HG03280 (cell line): ENCODE measurements at regions not wholly inside any gene's neighbourhood (a gene's known extent, or its start where the extent isn't known, plus 50 kb on each side); places are given as distances from the start of the nearest gene placed in this dataset.

Experiments
- ATAC-seq: cut with Tn5 transposase; IDR thresholded peaks from one replicate; pipeline ENCODE4 v1.9.1; 2021; ENCODE audit warnings: mild to moderate bottlenecking, moderate library complexity; ENCODE audit not compliant: unreplicated experiment

- ATAC-seq: no peak
Measured at GRCh38 chr3:188940573-188940932, 231.2 kb upstream of the TPRG1 start.

GRCh38 chr3:188941103-188941502 is 230.7 kb upstream of the TPRG1 start:
- no peak for ATAC-seq

GRCh38 chr3:188942191-188942590 is 229.6 kb upstream of the TPRG1 start:
- no peak for ATAC-seq

- no peak for ATAC-seq
Measured at GRCh38 chr3:188943591-188943990, 228.2 kb upstream of the TPRG1 start.

GRCh38 chr3:188944108-188944507 is 227.7 kb upstream of the TPRG1 start:
- no peak for ATAC-seq

GRCh38 chr3:188946351-188947240 is 225.2 kb upstream of the TPRG1 start:
- ATAC-seq: no peak

DNA sequence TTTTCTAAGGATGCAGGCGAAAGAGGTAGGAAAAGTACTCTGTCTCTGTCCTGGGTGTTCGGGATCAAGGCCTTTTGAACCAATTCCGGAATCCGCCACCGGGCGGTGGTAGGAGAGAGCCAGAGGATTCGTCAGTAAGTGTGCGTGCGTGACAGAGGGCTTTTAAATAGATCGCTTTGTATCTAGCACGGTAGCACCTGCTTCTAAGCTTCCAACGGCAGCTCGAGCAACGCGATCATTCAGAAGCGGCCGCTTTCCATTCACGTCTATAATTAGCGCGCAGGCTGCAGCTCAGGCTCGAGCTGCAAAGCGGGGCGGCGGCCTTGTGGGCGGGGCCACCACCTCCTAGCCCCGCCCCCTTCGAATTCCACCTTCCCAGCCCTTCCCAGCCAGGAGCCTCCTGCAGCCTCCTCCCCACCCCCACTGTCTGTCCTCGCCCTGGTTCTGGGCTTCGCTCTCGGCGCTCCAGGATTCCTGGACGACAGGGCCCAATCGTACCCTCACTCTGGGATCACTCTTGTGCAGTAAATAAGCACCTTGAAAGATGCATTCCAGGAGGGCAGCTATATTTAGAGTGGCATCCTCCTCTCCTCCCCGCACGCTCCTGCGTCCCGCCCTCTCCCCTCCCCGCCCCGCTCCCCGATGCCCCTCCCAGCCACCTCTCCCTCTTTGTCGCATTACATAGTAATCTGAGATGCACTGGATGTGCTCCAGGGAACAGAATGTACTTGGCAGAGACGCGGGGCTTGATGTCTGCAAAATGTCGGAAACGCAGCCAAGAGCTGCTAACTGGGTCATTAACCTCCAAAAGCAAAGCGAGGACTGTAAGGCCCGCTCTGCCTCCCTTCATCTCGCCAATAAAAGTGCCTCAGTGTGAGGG is 224.1 kb upstream of the TPRG1 start:
- no peak for ATAC-seq

GRCh38 chr3:188948281-188948996 is 223.3 kb upstream of the TPRG1 start:
- no peak for ATAC-seq

DNA sequence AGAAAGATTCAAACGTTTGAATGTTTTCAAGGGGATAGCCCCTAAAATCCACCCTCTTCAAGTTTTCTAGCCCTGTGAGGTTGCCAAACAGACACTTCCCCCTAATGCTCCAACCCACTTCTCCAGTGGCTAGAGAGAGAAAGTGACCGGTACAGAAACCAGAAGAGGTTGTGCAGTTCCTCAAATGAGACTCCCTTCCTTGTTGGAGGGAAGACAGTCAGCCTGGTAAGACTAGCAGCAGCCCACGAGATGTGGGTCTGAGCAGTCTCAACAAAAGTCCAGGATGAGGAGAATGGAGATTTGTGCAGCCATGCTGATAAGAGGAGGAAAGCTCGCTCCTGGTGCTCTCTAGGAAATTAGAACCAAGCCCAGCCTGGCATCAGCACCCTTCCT is 222.8 kb upstream of the TPRG1 start:
- no peak for ATAC-seq

GRCh38 chr3:188949456-188949855 is 222.3 kb upstream of the TPRG1 start:
- ATAC-seq: no peak

- no peak for ATAC-seq
Measured at GRCh38 chr3:188949996-188950395, 221.8 kb upstream of the TPRG1 start.

- no peak for ATAC-seq
Measured at GRCh38 chr3:188950832-188951489, 220.8 kb upstream of the TPRG1 start.

DNA sequence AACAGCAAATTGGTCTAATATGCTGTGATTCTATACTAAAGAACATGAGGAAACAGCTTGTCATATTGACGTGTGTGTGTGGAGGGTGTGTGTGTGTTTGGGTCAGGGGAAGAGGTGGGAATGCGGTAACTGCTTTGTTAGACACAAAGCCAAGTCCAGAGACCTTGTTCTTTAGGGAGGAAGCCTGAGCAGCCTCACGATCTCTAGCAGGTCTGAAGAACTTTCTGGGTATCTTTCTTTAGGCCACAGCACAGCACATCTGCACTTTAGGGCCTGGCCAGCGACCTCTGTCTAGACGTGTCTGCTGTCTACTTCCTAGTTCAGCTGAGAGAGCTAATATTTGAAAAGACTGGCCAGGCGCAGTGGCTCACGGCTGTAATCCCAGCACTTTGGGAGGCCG is 220.0 kb upstream of the TPRG1 start:
- ATAC-seq: no peak

GRCh38 chr3:188954590-188955208 is 217.1 kb upstream of the TPRG1 start:
- peak; percentile 60 for ATAC-seq

DNA sequence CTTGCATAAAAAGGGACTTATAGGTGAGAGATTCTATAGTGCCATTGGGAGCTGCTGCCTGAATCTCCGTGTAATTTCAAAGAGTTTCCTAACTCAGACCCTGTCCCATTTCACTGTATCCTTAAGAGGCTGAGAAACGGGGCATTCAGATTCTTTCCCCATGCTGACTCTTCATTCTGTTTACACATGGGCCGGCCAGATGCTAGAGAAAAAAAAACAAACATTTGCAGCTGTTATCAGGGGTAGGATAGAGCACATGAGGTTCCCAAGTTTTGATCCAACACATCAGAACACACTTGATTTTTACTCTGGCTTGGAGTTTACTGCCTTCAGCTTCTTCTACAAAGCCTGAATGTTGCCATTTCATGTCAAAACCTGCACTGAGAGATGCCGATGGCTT is 215.9 kb upstream of the TPRG1 start:
- no peak for ATAC-seq

DNA sequence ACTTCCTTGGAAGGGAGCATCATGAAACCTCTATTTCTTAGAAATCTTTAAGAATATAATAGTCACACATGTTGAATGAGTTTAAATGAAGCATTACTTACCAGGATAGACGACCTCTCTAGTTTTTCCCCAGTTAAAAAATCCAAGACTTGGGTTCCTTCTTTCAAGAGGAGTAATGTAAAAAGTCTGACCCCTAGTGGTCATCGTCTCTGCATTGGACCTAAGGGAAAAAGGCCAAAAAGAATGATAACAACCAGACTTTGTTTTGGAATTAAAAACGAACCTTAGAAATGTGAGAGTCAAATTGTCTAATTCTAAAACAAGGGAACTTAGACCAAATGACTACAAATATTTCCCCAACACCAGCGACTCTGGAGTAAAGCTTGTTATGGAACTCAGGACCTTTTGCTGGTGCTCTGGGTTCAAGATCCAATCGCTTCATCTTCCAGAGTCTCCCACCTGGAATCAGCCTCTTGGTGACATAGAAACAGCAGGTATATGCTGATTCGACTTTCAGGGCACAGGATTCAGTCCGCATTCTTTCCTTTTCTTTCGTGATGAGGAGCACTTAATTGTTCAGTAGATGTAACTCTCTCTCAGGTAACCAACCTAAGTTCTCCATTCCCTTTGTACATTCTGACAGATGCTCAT is 214.8 kb upstream of the TPRG1 start:
- ATAC-seq: no peak

- ATAC-seq: no peak
Measured at GRCh38 chr3:188959013-188959412, 212.8 kb upstream of the TPRG1 start.

GRCh38 chr3:188962253-188963247 is 209.2 kb upstream of the TPRG1 start:
- ATAC-seq: no peak

- no peak for ATAC-seq
Measured at GRCh38 chr3:188964957-188965356, 206.8 kb upstream of the TPRG1 start.
